Breast epithelium (tissue), 3 donors: ENCODE measurements at regions not wholly inside any gene's neighbourhood (a gene's known extent, or its start where the extent isn't known, plus 50 kb on each side); places are given as distances from the start of the nearest gene placed in this dataset.

Source experiments
- CTCF ChIP-seq, 3 donors: fragments of 450-650 bp; IDR thresholded peaks; one replicate each; pipeline ENCODE4 v1.5.1; 2016 to 2017; ENCODE audit warnings: antibody characterized with exemption in 3 of 3, mild to moderate bottlenecking in 3 of 3, moderate library complexity in 3 of 3
- POLR2A ChIP-seq: fragments of 450-650 bp; IDR thresholded peaks from one replicate; pipeline ENCODE4 v1.6.1; 2016; ENCODE audit warnings: antibody characterized with exemption, mild to moderate bottlenecking, moderate library complexity

DNA sequence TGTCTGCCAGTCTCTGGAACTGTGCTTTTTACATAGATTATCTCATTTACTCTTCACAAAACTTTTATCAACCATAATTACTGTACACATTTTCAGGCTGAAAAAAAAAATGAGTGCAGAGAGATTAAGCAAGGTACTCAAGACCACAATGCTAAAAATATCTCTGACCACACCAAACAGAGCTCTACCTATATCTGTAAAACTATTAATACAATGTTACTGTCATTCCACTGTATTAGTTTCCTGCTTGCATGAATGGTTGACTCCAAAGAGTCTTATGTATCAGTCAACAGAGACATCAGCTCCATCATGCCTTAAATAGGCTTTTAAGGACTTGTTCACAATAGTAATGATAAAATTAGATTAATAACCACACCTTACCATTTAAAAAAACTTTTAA is 134.7 kb upstream of the CCDC150 start:
- TF ChIP-seq POLR2A (no peak), CTCF (IDR thresholded peaks at IDR 0.05) (no peak)
